GM21423 (cell line): ENCODE measurements at regions not wholly inside any gene's neighbourhood (a gene's known extent, or its start where the extent isn't known, plus 50 kb on each side); places are given as distances from the start of the nearest gene placed in this dataset.

Experiments used
- ATAC-seq: cut with Tn5 transposase; IDR thresholded peaks from one replicate; pipeline ENCODE4 v1.9.1; 2021; ENCODE audit warnings: mild to moderate bottlenecking, moderate library complexity; ENCODE audit not compliant: unreplicated experiment

GRCh38 chr4:128606173-128606572 lies 203.3 kb upstream of the JADE1 start:
- no peak for ATAC-seq

DNA sequence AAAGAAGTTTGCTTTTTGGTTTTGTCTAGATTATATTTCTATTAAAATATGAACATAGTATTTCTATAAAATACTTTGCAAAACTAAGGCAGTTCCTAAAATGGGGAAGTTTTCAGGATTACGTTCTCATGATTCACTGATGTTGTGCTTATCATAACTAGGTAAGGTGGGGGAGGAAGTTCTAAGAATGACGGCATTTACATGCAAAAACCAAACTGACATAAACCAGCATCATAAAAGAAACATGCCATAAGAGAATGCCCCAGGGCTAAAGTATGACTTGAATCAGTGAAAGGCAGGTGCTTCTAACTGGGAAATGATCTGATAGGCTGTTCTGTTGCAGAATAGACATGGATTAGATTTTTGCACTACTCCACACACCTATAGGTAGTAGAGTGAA lies 204.7 kb upstream of the JADE1 start:
- ATAC-seq, result no peak

GRCh38 chr4:128604204-128604603 lies 205.3 kb upstream of the JADE1 start:
- ATAC-seq, result no peak

DNA sequence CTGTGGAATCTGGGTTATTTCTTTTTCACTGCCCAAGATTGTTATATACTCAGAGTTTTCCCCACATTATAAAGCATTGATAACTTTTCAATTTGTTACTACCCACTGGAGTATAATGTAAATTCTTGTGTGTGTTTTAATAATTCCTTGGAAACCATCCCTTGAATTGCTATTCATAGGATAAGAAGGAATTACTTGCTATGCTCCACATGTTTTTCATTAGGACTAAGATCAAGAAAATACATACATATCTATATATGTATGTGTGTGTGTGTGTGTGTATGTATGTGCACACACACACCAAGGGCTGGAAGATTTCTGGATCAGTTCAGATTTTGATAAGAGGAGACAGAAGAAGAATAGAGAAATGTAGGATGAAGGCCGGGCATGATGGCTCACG lies 206.4 kb upstream of the JADE1 start:
- no peak for ATAC-seq

GRCh38 chr4:128601991-128602695 lies 207.4 kb upstream of the JADE1 start:
- ATAC-seq, result no peak

DNA sequence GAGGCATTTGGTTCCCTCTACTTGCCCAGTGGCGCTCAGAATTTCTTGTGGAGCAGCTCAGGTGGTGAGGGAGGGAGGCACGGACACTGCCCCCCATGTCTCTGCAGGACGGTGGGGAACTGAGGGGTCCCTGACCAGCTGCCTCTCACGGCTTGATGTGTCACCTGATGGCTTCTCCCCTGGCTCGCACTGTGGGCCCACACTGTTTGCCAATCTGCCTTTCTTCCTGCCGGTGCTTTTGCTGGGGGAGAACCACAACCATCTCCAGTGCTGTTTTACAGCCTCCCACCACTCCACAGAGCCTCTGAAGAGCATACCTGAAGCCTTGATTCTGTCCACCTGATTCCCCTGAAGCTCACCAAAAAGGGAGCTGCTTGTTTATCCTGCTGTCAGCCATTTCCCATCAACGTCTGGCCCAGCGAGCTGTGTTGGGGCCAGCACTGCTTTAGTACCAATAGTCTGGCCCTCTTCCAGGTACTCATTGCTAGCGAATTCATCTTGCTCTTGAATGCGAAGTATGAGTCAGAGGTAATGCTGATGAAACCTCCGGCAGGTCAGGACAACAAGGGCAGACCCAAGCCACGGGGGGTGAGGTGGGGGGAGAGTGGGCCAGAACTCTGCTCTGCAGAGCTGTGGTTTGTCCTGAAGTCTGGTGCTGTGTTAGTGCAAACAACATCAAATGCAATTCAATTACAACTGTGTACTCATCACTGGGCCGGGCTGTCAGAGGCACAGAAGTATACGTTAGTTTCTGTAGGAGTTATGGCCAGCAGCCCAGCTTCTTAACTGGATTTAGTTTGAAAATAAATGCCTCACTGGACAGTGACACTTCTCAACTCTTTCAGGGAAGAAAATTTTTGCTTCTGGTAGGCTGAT lies 208.3 kb upstream of the JADE1 start:
- no peak for ATAC-seq

- no peak for ATAC-seq
These were observed 209.1 kb upstream of the JADE1 start for GRCh38 chr4:128600410-128600809.

- ATAC-seq, result no peak
These were observed 212.0 kb upstream of the JADE1 start for GRCh38 chr4:128597500-128597899.

DNA sequence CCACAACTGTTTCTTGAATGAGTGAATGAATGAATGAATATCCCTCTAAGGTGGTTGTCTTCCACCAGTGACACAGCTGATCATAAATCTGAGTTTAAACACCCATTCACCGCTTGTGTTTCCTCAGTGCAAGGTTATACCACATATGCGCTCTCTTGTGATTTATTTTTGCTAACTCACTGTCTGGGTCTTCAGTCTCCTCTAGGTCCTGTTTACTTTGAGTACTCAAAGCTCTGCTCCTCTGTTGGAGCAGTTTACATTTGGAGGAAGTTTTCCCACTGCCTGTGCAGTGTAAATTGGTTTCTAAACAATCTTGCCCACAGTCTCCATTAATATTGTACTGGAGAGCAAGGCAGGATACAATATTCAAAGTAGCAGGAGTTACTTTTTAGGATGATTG lies 212.6 kb upstream of the JADE1 start:
- ATAC-seq, result no peak

DNA sequence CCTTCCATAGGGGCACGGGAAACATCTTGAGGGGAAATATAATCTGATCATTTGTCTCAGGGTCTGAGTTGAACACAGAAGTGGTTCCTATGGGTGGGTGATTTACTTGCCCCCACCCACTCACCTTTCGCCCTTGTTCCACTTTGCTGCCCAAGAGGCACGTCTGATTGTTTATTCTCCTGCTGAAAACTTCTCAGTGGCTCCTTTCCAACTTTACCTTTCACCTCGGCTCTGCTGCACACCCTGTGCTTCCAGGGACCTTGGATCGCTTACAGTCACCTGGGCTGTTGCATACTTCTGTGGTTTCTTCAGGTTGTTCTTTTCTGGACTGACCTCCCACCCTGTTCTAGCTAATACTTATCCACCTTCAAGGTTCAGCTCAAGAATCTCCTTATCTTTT lies 213.4 kb upstream of the JADE1 start:
- ATAC-seq, result no peak

- no peak for ATAC-seq
These were observed 218.0 kb upstream of the JADE1 start for GRCh38 chr4:128591482-128591881.

DNA sequence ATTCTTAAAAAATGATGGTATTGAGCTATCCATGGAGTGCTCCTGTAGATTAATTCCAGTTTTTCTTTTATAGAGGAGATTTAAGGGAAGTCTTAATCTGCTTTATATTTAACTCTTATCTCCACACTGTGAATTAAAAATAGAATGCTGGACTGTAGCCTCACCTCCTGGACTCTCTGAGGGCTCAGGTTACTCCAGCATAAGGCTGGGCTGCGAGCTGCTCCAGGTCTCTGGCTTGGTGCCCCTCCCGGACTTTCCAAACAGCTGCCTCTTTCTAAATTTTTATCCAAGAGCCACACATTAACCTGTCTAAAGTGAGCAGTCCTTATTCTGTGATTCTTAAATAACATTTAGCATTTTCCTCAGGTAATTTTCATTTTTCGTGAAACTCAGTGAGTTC lies 218.7 kb upstream of the JADE1 start:
- no peak for ATAC-seq

GRCh38 chr4:128590034-128590740 lies 219.3 kb upstream of the JADE1 start:
- ATAC-seq, result no peak

GRCh38 chr4:128589384-128589965 lies 220.0 kb upstream of the JADE1 start:
- no peak for ATAC-seq

DNA sequence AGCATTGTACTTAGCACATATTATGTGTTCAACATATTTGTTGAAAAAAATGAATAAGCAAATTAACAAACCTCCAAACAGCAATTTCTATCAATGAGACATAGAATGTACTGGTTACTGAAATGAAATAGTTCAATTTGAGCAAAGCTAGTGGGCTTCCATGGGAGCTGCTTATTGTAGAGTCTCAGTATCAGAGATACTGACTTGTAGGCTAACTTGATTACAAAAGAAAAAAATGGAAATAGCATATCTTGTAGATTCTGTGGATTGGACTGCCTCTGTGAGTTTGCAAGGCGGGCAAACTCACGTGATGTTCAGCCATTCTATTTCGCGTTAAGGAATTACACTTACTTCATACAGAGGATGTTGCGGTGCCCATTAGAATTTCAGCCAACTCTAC lies 222.1 kb upstream of the JADE1 start:
- ATAC-seq, result no peak

- no peak for ATAC-seq
These were observed 225.5 kb upstream of the JADE1 start for GRCh38 chr4:128583753-128584712.

- no peak for ATAC-seq
These were observed 227.1 kb upstream of the JADE1 start for GRCh38 chr4:128582427-128582870.

DNA sequence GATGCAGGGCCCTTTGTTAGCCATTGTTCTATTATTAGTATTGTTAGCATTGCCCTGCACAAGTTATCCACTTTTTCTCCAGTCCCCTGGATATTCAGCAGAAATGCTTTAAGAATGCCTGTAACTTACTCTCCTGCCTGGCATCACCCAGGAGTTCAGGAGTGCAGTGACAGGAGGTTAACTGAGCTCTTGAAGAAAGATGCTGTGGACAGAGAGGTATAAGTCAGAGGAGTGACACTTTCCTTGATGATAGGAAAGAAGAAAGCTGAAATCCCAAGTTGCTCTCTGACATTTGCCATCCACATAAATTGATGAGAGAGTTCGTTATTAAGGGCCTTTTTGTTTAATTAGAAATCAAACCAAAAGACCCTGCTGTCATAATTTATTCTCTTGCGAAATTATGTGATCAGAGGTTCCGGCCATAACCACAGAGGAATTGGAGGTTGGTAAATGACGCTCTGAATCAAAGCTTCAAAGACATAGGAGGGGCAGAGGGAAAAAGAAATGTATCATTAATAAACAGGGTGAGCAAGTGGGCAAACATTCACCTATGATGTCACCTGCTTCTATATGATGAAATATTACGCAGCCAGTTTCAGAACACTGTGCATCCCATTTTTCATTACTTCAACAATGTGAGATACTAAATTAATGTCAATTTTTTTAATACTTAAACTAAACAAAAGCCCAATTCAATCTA lies 230.2 kb upstream of the JADE1 start:
- ATAC-seq, result no peak

- ATAC-seq, result peak; percentile 92
These were observed 234.8 kb upstream of the JADE1 start for GRCh38 chr4:128574706-128575105.
